Fibroblast of skin of right biceps (primary cell): ENCODE measurements at regions not wholly inside any gene's neighbourhood (a gene's known extent, or its start where the extent isn't known, plus 50 kb on each side); places are given as distances from the start of the nearest gene placed in this dataset.
A peak's percentile ranks its signal among the peaks of the same experiment; 100 is the strongest.

Experiments
- DNase-seq: peaks from one replicate; pipeline ENCODE4 v3.0.0-alpha.2; 2013

DNA sequence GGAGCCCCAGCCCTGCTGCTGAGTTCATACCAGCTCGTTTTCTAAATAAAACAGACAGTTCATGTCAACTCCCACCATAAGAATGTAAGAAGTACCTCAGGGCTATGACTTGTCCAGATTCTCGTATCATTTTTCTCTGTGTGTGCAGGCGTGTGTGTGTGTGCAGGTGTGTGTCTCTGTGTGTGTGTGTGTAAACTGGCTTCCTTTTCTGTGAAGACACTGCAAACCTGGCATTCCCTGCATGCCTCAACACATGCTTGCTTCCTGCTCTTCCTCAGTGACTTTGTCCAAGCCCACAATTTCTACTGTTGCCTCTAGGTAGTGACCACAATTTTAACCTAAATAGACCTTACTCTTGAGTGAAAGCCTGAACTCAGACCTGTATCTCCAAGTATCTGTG lies 879.0 kb downstream of the SLC4A3 start:
- DNase-seq = no peak

DNA sequence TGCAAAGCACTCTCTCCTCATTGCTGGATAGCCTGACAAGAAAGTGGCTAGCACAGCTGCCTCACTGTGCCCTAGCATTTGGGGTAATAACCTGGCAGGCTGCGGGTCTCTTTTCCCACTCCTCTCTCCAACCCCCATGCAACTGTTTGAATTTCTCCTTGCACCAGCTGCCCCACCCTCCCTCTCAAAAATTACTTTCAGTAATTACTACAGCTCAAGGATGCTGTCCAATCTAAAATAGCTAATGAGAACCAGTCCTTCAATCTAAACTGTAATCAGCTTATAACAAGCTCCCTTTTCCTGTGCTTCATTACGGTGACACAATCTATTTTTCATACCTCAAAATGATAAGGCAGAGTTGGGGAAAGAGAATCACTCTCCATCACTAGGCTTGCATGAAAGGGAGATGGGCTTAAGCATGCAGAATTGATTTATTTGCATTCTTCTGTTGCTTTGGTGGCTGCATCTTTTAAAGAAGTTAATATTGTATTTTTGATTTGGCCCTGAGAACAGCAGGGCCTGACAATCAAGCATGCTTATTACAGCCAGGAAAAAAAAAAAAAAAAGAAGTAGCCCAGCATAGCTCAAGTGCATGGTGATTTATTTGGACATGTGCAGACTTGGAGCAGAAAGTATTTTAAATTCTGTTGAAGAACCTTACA lies 881.8 kb downstream of the SLC4A3 start:
- no peak for DNase-seq

- peak; percentile 45 for DNase-seq
Observed at GRCh38 chr2:220509966-220510365, 882.5 kb downstream of the SLC4A3 start.

GRCh38 chr2:220510668-220511067 lies 883.2 kb downstream of the SLC4A3 start:
- peak; percentile 73 for DNase-seq

DNA sequence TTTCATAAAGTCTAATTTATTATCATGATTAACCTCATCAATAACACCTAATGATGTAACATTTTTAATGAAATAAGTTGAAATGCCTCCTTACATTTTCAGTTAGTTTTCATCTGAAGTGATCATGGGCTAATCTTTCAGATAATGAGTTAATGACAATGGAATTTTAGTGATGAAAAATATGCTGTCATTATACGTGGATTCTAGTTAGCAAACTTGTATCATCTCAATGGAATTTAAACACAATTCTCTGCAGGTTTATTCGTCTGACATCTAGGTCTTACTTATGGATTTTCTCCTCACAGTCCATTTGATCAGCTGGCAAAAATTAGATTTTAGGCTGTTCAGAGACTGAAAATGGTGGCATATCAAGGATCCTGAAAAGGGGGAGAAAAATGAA lies 885.0 kb downstream of the SLC4A3 start:
- peak; percentile 83 for DNase-seq

DNA sequence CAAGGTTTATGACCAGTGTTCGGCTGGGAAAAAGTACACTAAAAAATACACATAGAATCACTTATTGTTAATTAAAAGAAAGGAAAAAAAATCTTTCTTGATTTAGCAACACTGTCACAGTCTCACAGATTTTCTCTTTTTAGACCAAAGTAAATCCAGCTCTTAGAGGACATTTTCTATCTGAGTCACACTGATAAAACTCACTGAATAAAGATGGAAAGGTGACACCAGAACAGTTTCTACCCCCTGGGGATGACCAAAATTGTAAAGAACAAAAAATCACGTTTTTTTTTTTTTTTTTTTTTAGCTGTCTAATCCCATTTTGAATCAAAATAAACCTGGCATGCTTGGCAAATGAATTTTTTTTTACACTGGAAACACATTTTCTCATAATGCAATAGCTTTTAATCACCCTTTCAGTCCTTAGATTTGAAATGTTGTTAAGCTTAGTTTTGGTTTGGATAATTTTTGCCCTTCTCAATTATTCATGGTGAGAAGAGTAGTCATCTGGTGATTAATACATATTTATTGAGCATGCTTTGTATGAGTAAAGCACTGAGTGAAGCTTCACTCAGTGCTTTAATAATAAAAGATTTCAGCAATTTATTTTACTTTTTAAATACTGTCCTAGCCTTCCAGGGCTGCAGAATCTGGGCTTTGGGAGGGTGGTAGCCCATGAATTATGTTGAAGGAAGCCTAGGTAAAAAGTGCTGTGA lies 886.3 kb downstream of the SLC4A3 start:
- peak; percentile 48 for DNase-seq

DNA sequence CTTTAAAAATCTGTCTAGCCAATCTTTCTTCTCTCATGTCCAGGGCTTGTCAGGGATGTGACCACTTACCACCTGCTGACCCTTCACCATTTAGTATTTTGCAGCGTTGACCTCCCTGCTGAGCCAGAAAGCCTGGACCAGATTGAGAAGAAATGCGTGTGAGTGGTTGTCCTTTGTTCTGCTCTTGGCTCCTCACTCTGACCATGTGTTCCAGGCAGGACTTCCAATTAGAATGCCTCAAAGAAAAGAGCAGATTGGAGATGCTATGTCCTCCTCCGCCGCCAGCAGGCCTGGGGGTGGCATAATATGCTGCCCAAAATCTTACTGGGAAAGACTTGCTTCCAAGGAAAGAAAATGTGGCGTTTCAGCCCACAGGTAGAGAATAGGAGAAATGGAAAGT lies 894.1 kb downstream of the SLC4A3 start:
- no peak for DNase-seq

GRCh38 chr2:220528180-220528675 lies 900.8 kb downstream of the SLC4A3 start:
- DNase-seq = peak; percentile 33

DNA sequence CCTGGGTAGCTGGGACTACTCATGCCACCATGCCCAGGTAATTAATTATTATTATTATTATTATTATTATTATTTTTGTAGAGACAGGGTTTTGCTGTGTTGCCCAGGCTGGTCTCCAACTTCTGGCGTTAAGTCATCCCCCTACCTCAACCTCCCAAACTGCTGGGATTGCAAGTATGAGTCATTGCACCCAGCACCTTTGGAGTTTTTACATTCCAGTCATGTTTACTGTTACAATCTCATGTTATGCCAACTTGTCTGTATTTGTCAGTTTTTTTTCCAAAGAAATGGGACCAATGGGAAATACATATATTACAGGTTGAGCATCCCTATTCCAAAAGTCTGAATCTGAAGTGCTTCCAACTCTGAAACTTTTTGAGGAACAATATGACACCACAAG lies 903.8 kb downstream of the SLC4A3 start:
- DNase-seq = no peak

GRCh38 chr2:220533485-220533884 lies 906.1 kb downstream of the SLC4A3 start:
- peak; percentile 72 for DNase-seq

GRCh38 chr2:220539481-220539880 lies 912.1 kb downstream of the SLC4A3 start:
- DNase-seq = no peak

- DNase-seq = no peak
Observed at GRCh38 chr2:220544049-220544448, 916.6 kb downstream of the SLC4A3 start.

DNA sequence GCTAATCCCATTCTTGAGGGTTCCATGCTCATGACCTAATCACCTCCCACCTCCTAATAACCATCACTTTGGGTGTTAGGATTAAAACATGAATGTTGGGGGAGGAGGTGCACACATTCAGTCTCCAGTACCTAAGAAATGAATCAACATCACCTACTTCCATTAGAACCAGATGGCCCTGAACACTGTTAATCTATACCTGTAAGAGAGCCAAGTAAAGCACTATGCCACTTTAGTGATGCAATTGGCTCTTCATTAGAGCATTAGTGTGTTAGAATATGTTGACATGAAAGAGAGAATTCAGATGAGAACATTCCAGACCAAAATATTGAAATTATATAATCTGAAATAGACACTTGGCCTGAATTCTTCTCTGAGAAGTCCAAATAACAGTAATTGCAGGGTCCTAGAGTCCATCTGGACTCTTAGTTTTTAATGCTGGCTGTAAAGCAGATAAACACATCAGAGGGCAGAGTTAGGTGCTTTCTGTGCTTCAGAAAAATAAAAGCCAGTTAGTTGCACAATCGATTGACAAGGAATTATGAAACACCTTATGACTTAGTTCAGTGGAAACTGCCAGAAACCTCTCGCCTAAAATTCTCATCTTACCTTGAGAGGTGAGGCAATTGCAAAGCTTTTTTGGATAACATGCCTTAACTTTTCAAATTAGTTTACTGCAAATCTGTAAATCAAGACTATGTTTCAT lies 923.7 kb downstream of the SLC4A3 start:
- DNase-seq = no peak

DNA sequence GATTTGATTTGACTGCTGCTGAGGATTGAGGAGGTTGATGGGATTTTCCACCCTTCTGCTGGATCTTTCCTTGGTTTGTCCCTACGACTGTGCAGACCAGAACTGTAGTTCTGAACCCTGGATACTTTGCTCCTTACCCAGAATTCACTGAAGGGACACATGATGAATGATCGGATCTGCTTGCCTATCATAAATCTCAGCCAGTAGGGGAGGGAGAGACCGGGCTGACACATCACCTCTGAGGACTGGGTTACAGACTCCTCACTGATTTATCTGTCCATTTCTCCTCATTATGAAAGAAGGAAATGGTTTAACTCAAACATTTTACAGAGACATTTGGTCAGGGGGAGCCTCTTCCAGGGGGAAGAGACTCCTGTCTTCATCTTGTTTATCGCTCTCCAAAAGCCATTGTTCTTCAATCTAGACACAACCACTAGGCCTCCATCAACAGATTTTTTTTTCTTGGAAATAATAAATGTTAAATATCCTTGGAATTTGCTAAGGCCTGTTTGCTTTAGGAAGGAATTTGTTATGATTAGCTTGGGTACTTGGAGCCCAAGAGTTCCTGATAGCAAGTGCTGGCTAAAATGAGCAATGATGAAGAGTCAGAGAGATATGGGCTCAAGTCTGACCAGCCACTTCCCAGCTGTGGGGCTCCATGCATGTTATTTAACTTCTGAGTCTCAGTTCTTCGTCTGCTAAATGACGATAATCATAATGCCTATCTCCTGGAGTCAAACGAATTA lies 925.5 kb downstream of the SLC4A3 start:
- peak; percentile 35 for DNase-seq

GRCh38 chr2:220555961-220556630 lies 928.7 kb downstream of the SLC4A3 start:
- DNase-seq = peak; percentile 56

DNA sequence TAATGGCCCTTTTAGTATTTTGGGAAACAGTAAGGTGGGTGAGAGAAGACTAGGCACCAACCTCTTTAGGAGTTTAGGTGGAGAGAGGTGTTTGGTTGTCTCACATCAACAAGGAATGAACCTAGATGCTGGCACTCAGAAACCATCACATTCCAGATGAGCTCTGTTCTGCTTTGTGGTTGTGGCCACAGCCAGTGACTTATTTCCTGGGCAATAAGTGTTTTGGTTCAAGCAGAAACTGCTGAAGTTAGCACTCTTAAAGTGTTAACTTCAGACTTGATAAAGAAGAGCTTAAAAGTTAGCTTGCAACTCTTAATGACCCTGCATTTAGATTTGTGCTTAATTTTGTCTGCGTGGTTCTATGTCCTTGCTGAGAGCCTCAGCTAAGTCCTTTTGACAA lies 929.2 kb downstream of the SLC4A3 start:
- peak; percentile 79 for DNase-seq

- no peak for DNase-seq
Observed at GRCh38 chr2:220560192-220560591, 932.8 kb downstream of the SLC4A3 start.

- no peak for DNase-seq
Observed at GRCh38 chr2:220562375-220563140, 935.1 kb downstream of the SLC4A3 start.

GRCh38 chr2:220568296-220568695 lies 940.9 kb downstream of the SLC4A3 start:
- DNase-seq = no peak

- no peak for DNase-seq
Observed at GRCh38 chr2:220569112-220569897, 941.9 kb downstream of the SLC4A3 start.

- DNase-seq = peak; percentile 38
Observed at GRCh38 chr2:220572385-220572784, 945.0 kb downstream of the SLC4A3 start.
